K562 (cell line): ENCODE measurements at regions not wholly inside any gene's neighbourhood (a gene's known extent, or its start where the extent isn't known, plus 50 kb on each side); places are given as distances from the start of the nearest gene placed in this dataset.

ENCODE experiments used
- ATAC-seq: fragments of 200-7000 bp; cut with Tn5 transposase; 3 replicates; pipeline ENCODE4 v1.9.1; 2020; ENCODE audit warnings: moderate library complexity
- BruUV-seq: library from RNA; stranded (reverse); fragments of 400-500 nt; replicated peaks from 2 replicates; lab custom pipeline; 2021; lab: Mats Ljungman, UMichigan
- CTCF ChIA-PET: fragments of 300-600 bp; formaldehyde crosslinking; extraction: SDS; loops from one replicate; lab custom pipeline; 2021; ENCODE audit warnings: low intra/inter-chr PET ratio; lab: Yijun Ruan, JAX
- POLR2A ChIA-PET: fragments of 300-600, 350-650 bp; sonication (Branson Sonifier 250); formaldehyde crosslinking; extraction: SDS; loops from one replicate; lab custom pipeline; 2021; ENCODE audit warnings: antibody characterized with exemption, inconsistent platforms; lab: Yijun Ruan, JAX
- DNase-seq, 4 experiments: peaks; one replicate each; pipeline versions ENCODE4 v3.0.0 to v3.0.0-alpha.2; 2011 to 2018; ENCODE audit warnings: low spot score in 3 of 4, mixed read lengths in 3 of 4; ENCODE audit errors: extremely low read depth in 1 of 4
- FAIRE-seq: peaks from 2 replicates; lab custom pipeline; 2011; peaks lifted over from hg19 to GRCh38; lab: Jason Lieb, UNC
- H2AFZ ChIP-seq: 2 replicates; pipeline ENCODE4 v1.6.0; 2011; ENCODE audit warnings: low read depth, low read length, control low read depth, inconsistent platforms
- H3K27ac ChIP-seq: fragments of 200-600 bp; 3 replicates; pipeline ENCODE4 v1.8.0; 2011; ENCODE audit warnings: low read depth, mild to moderate bottlenecking, control low read depth, inconsistent platforms, low read length, moderate library complexity, mixed read lengths; ENCODE audit errors: extremely low read depth
- H3K27me3 ChIP-seq, 2 experiments: fragments of 300-600 bp in 1 of 2; 2 replicates in 1 of 2; 3 replicates in 1 of 2; pipeline versions ENCODE4 v1.6.0 to v1.8.0; 2011; ENCODE audit warnings: inconsistent platforms in 2 of 2, low read length in 2 of 2, mild to moderate bottlenecking in 1 of 2, mixed read lengths in 1 of 2, moderate library complexity in 1 of 2; ENCODE audit not compliant: control insufficient read depth in 2 of 2, insufficient read depth in 2 of 2
- H3K36me3 ChIP-seq: fragments of 300-600 bp; 3 replicates; pipeline ENCODE4 v1.8.0; 2011; ENCODE audit warnings: mild to moderate bottlenecking, low read length, inconsistent platforms; ENCODE audit not compliant: control insufficient read depth, insufficient read depth
- H3K4me1 ChIP-seq, 2 experiments: fragments of 200-600 bp in 1 of 2; replicated peaks in 1 of 2; 2 replicates in 1 of 2; 3 replicates in 1 of 2; pipeline versions ENCODE4 v1.5.1 to v1.8.0; 2011; ENCODE audit warnings: inconsistent platforms in 2 of 2, low read length in 2 of 2, mild to moderate bottlenecking in 1 of 2, mixed read lengths in 1 of 2, moderate library complexity in 1 of 2; ENCODE audit not compliant: control insufficient read depth in 2 of 2, insufficient read depth in 2 of 2
- H3K4me2 ChIP-seq: 2 replicates; pipeline ENCODE4 v1.6.1; 2011; ENCODE audit warnings: low read length, control low read depth, inconsistent platforms, mixed read lengths; ENCODE audit not compliant: insufficient read depth
- H3K4me3 ChIP-seq: fragments of 200-600 bp; sonication (generic), shearing (Covaris generic); 2 replicates; pipeline ENCODE4 v1.5.1; 2016; ENCODE audit warnings: control low read depth, inconsistent platforms
- H3K79me2 ChIP-seq: fragments of 200-600 bp; 3 replicates; pipeline ENCODE4 v1.8.0; 2011; ENCODE audit warnings: low read length, inconsistent platforms; ENCODE audit not compliant: control insufficient read depth, insufficient read depth
- H3K9ac ChIP-seq, 2 experiments: 2 replicates each; pipeline versions ENCODE4 v1.6.0 to v1.6.1; 2011; ENCODE audit warnings: low read depth in 2 of 2, low read length in 2 of 2, control low read depth in 1 of 2, inconsistent platforms in 1 of 2, mild to moderate bottlenecking in 1 of 2, mixed read lengths in 1 of 2; ENCODE audit not compliant: insufficient read depth in 1 of 2
- H3K9me1 ChIP-seq: one replicate; pipeline ENCODE4 v1.6.0; 2011; ENCODE audit warnings: inconsistent platforms, mild to moderate bottlenecking, low read length, moderate library complexity; ENCODE audit not compliant: control insufficient read depth, insufficient read depth
- H3K9me3 ChIP-seq: replicated peaks from 2 replicates; pipeline ENCODE4 v1.5.1; 2011; ENCODE audit warnings: low read depth, low read length, inconsistent platforms; ENCODE audit not compliant: control insufficient read depth, insufficient read depth
- H4K20me1 ChIP-seq: replicated peaks from 2 replicates; pipeline ENCODE4 v1.6.1; 2011; ENCODE audit warnings: low read length, inconsistent platforms, mixed read lengths; ENCODE audit not compliant: control insufficient read depth, insufficient read depth
- KDM1A ChIP-seq, 2 experiments: fragments of 450-650 bp; IDR thresholded peaks; 2 replicates each; pipeline ENCODE4 v1.6.1; 2016; ENCODE audit warnings: mild to moderate bottlenecking in 2 of 2
- PHF21A ChIP-seq: fragments of 450-650 bp; IDR thresholded peaks from 2 replicates; pipeline ENCODE4 v1.6.1; 2017; ENCODE audit warnings: low read depth, borderline replicate concordance
- ZNF212 ChIP-seq: fragments of 450-650 bp; formaldehyde crosslinking; IDR thresholded peaks from 2 replicates; pipeline ENCODE4 v1.4.0; 2020; ENCODE audit warnings: mild to moderate bottlenecking
- WGBS: fragments of 100-300 bp; shearing (Covaris generic); methylation state at CpG from one replicate; pipeline ENCODE4 v1.1.6; 2016; ENCODE audit warnings: low coverage, mixed read lengths; ENCODE audit not compliant: insufficient coverage; ENCODE audit errors: missing lambda C conversion rate; 5-methylcytosine and 5-hydroxymethylcytosine counted together
- in situ Hi-C: fragments of 300-500 bp; cut with MboI; formaldehyde crosslinking; loops from 4 replicates; pipeline ENCODE4 v1.15.0; 2018; ENCODE audit warnings: inconsistent platforms, mixed read lengths
- intact Hi-C: fragments of 100-400 bp; cut with micrococcal nuclease; formaldehyde crosslinking; loops from 2 replicates; pipeline ENCODE4 v1.14.2; 2022
- TF ChIP-seq, protein P1 (sequence below), 2 experiments: fragments of 450-650 bp; formaldehyde crosslinking in 1 of 2; IDR thresholded peaks; 2 replicates each; pipeline versions ENCODE4 v1.4.0 to v1.6.1; 2014 to 2020; ENCODE audit warnings: mild to moderate bottlenecking in 2 of 2, borderline replicate concordance in 1 of 2, low read depth in 1 of 2

DNA sequence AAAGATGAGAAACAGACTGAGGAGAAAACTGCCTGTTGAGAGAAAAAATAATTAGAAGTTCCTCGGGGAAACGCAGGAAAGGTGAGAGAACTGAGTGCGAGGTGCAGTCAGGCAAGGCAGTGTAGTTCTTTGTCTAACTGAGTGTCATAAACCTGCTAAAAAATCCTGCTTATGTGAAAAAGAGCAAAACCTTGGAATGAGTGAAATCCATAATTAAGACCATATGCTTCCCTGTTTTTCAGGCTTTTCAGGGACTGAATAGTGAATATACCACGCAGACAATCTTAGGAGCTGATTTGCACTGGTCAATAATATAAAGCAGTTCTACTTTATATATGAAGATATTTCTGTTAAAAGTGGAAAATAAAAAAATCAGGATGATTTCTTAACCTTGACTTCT is 104.9 kb downstream of the RASGEF1B start:
- no TSS peak for BruUV-seq
- Histone ChIP-seq H3K9ac (no peak overlapping the region), H3K27me3 (peaks cover 0 to 4% of the 10 kb centered on the region in 2 experiments; a peak in 2 of 5 replicates), H3K9me3 (no peaks in the 10 kb centered on the region), H3K9me1 (no peaks in the 10 kb centered on the region), H3K36me3 (no peaks in the 10 kb centered on the region), H3K79me2 (no peaks in the 10 kb centered on the region), H3K27ac (no peak overlapping the region), H3K4me1 (no peaks in the 10 kb centered on the region), H3K4me3 (no peak overlapping the region), H3K4me2 (no peak overlapping the region), H4K20me1 (no peaks in the 10 kb centered on the region), H2AFZ (no peak overlapping the region)
- intact Hi-C loops (no loop called here), in situ Hi-C loops (no loop called here)
- FAIRE-seq, result no peak
- 4% methylated on average over 4 of the region's 4 CpGs for WGBS
- ATAC-seq, result no peak
- POLR2A ChIA-PET, result no interaction called here
- CTCF ChIA-PET, result no interaction called here
- no peak for DNase-seq
- TF ChIP-seq, protein P1, sequence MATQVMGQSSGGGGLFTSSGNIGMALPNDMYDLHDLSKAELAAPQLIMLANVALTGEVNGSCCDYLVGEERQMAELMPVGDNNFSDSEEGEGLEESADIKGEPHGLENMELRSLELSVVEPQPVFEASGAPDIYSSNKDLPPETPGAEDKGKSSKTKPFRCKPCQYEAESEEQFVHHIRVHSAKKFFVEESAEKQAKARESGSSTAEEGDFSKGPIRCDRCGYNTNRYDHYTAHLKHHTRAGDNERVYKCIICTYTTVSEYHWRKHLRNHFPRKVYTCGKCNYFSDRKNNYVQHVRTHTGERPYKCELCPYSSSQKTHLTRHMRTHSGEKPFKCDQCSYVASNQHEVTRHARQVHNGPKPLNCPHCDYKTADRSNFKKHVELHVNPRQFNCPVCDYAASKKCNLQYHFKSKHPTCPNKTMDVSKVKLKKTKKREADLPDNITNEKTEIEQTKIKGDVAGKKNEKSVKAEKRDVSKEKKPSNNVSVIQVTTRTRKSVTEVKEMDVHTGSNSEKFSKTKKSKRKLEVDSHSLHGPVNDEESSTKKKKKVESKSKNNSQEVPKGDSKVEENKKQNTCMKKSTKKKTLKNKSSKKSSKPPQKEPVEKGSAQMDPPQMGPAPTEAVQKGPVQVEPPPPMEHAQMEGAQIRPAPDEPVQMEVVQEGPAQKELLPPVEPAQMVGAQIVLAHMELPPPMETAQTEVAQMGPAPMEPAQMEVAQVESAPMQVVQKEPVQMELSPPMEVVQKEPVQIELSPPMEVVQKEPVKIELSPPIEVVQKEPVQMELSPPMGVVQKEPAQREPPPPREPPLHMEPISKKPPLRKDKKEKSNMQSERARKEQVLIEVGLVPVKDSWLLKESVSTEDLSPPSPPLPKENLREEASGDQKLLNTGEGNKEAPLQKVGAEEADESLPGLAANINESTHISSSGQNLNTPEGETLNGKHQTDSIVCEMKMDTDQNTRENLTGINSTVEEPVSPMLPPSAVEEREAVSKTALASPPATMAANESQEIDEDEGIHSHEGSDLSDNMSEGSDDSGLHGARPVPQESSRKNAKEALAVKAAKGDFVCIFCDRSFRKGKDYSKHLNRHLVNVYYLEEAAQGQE (IDR thresholded peaks at IDR 0.05; ENCODE audit: borderline replicate concordance), result no peak
- TF ChIP-seq, protein P1 (CRISPR knock-in tag; IDR thresholded peaks at IDR 0.05; ENCODE audit: low read depth), result no peak
- TF ChIP-seq PHF21A, result no peak
- no peak for TF ChIP-seq KDM1A (IDR thresholded peaks at IDR 0.05)
- no peak for TF ChIP-seq ZNF212
